ENCODE measurements at regions not wholly inside any gene's neighbourhood (a gene's known extent, or its start where the extent isn't known, plus 50 kb on each side); places are given as distances from the start of the nearest gene placed in this dataset.

- RAD21 ChIA-PET (ENCODE audit: low non-redundant PET in 1 of 2, low total read pairs in 2 of 2, uncharacterized antibody in 2 of 2, unreplicated experiment in 2 of 2): no interaction called here
- Histone ChIP-seq H3K9ac (ENCODE audit: low read length) (no peak overlapping the region), H3K4me2 (ENCODE audit: low read length) (no peak overlapping the region), H3K27ac (ENCODE audit: low read depth, low read length) (no peak overlapping the region), H3K4me3 (replicated peaks in 1 of 2; ENCODE audit: low read depth in 1 of 2, low read length in 2 of 2) (no peak overlapping the region), H3K27me3 (ENCODE audit: insufficient read depth, low read length) (no peaks in the 10 kb centered on the region), H3K36me3 (ENCODE audit: control insufficient read depth in 1 of 2, insufficient read depth in 2 of 2, low read length in 2 of 2) (no peaks in the 10 kb centered on the region), H3K4me1 (ENCODE audit: control insufficient read depth in 1 of 2, insufficient read depth in 2 of 2, low read length in 2 of 2) (no peaks in the 10 kb centered on the region), H2AFZ (ENCODE audit: low read depth, low read length, poor library complexity, severe bottlenecking) (no peak overlapping the region), H3K9me3 (ENCODE audit: control insufficient read depth in 1 of 2, insufficient read depth in 1 of 2, low read depth in 1 of 2, low read length in 2 of 2) (peaks cover 30 to 32% of the 10 kb centered on the region in 2 experiments; a peak in 2 of 4 replicates), H3K9me2 (ENCODE audit: insufficient read depth) (no peaks in the 10 kb centered on the region), H3K79me2 (ENCODE audit: insufficient read depth, low read length) (no peaks in the 10 kb centered on the region), H4K20me1 (ENCODE audit: insufficient read depth) (no peaks in the 10 kb centered on the region)
- BruUV-seq (replicated peaks): no TSS peak
- ATAC-seq (no peak), DNase-seq (ENCODE audit: low read depth, low spot score) (no peak)
- CTCF ChIA-PET: no interaction called here
- TF ChIP-seq POLR2AphosphoS5 (IDR thresholded peaks at IDR 0.05; ENCODE audit: low read depth, low read length): no peak
- TF ChIP-seq MAX (IDR thresholded peaks at IDR 0.05): no peak
- TF ChIP-seq ZBTB33 (IDR thresholded peaks at IDR 0.05; ENCODE audit: extremely low read depth, insufficient replicate concordance, low read length): no peak
- no peak for TF ChIP-seq SIN3A (IDR thresholded peaks at IDR 0.05; ENCODE audit: low read depth)
- no peak for TF ChIP-seq CTCF (IDR thresholded peaks at IDR 0.05 in 2 of 3, conservative IDR thresholded peaks at IDR 0.05 in 1 of 3; ENCODE audit: borderline replicate concordance in 1 of 3, insufficient read depth in 1 of 3, low read depth in 2 of 3, low read length in 2 of 3)
- POLR2A ChIA-PET: no interaction called here
- intact Hi-C loops (cut with micrococcal nuclease): no loop called here
Observed at GRCh38 chr22:34308101-34308500, 387.8 kb upstream of the LARGE1 start.
